ENCODE measurements at regions not wholly inside any gene's neighbourhood (a gene's known extent, or its start where the extent isn't known, plus 50 kb on each side); places are given as distances from the start of the nearest gene placed in this dataset.

GRCh38 chr14:100640471-100641273 is 53.5 kb upstream of the BEGAIN start:
- TF ChIP-seq CTCF (IDR thresholded peaks at IDR 0.05), result no peak
- TF ChIP-seq POLR2A (IDR thresholded peaks at IDR 0.05), result no peak
- TF ChIP-seq EP300 (IDR thresholded peaks at IDR 0.05; ENCODE audit: low read depth), result no peak
- TF ChIP-seq POLR2AphosphoS5 (IDR thresholded peaks at IDR 0.05), result no peak

All from transverse colon (tissue), 4 donors.